Activated naive CD8-positive, alpha-beta T cell treated with anti-CD3 and anti-CD28 coated beads, Interleukin-2, amount 50 U/mL, for 24 hours (primary cell): ENCODE measurements at regions not wholly inside any gene's neighbourhood (a gene's known extent, or its start where the extent isn't known, plus 50 kb on each side); places are given as distances from the start of the nearest gene placed in this dataset.

Experiments
- ATAC-seq: fragments of 150-1000 bp; cut with Tn5 transposase; one replicate; pipeline ENCODE4 v1.10.0; 2021
- DNase-seq: peaks from one replicate; pipeline ENCODE4 v3.0.0; 2021
- H3K27ac Mint-ChIP-seq: one replicate; pipeline ENCODE4 v1.8.0; 2021; ENCODE audit warnings: mild to moderate bottlenecking, mixed read lengths
- H3K27me3 Mint-ChIP-seq: one replicate; pipeline ENCODE4 v1.8.0; 2021; ENCODE audit warnings: mixed read lengths
- H3K36me3 Mint-ChIP-seq: one replicate; pipeline ENCODE4 v1.8.0; 2021; ENCODE audit warnings: low read depth, mixed read lengths
- H3K4me1 Mint-ChIP-seq: one replicate; pipeline ENCODE4 v1.8.0; 2021; ENCODE audit warnings: mixed read lengths
- H3K4me3 Mint-ChIP-seq: one replicate; pipeline ENCODE4 v1.8.0; 2021; ENCODE audit warnings: mild to moderate bottlenecking, moderate library complexity, mixed read lengths
- H3K9me3 Mint-ChIP-seq: one replicate; pipeline ENCODE4 v1.8.0; 2021; ENCODE audit warnings: mixed read lengths

DNA sequence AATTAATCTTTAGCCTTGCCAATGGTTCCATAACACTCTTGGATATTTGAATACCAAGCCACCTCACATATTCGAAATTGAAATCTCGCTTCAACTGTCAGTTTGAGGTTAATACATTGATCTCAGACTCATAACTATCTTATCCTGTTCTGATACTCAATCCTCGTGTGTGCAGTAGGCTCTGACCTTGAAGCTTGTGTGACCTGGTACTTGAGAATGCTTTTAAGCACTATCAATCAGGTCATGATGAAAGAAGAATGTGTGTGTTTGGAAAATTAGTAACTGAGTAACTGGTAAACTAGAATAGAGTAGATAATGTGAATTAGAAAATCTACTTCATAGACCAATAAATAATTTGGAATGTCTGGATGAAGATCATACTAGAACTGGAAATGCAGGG is 1266.7 kb downstream of the MAT2B start:
- DNase-seq (no peak), ATAC-seq (no peak)
- Mint-ChIP-seq H3K27ac (no peak overlapping the region), H3K4me3 (no peak overlapping the region), H3K27me3 (no peaks in the 10 kb centered on the region), H3K9me3 (peaks cover 18% of the 10 kb centered on the region), H3K4me1 (no peaks in the 10 kb centered on the region), H3K36me3 (no peaks in the 10 kb centered on the region)

DNA sequence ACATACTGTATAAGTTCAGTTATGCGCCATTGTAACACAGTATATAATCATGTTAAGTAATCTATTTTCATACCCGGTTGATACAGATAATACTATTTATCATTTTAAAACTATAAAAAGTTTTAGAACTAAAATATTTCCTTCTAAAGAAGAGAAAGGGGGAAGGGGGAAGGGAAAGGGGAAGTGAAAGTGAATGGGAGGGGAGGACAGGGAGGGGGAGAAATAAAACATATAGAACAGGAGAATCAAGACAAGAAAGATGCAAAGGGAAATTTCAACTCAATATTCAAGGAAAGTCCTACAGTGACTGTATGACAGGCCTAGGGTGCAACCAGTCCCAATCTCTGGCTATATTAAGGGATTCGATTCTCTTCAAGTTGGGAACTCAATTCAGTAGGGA is 1278.8 kb downstream of the MAT2B start:
- Mint-ChIP-seq H3K4me3 (no peak overlapping the region), H3K27ac (no peak overlapping the region), H3K36me3 (no peaks in the 10 kb centered on the region), H3K27me3 (no peaks in the 10 kb centered on the region), H3K4me1 (no peaks in the 10 kb centered on the region), H3K9me3 (no peaks in the 10 kb centered on the region)
- no peak for ATAC-seq
- no peak for DNase-seq

DNA sequence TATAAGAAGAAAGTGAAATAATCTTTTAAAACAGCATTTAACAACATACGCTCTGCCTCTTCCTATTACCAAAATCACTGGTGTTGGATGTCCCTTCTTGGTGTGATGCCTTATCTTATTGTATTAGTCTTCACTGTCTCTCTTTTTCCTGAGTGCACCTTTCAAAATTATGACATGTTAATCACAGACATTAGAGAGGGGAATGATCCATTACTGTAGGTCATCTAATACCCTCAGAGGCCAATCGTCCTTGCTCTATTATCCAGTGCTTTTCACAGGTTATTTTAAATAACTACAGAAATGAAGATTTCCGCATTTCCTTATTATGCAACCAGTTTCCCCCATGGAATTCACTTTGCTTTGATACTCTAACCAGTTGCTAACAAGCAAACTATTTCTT is 1292.7 kb downstream of the MAT2B start:
- no peak for ATAC-seq
- no peaks in the 10 kb centered on the region for H3K4me1 Mint-ChIP-seq

DNA sequence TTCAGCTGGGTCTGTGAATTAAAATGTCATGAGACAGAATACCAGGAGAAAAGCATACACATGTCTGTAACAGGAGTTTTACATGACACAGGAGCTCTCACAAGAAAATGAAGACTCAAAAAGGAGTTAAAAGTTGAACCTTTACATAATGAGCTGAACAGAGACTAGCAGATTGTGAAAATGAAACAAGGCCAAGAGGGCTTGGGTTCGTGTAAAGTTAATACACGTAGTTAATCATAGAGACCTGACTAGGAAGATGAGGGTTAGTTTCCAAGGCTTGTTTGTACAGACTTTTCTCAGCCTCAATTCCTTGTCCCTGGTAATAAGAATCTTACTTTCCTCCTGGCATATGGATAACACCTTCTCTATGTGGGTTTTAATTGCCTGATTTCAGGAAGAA is 1294.0 kb downstream of the MAT2B start:
- no peaks in the 10 kb centered on the region for H3K9me3 Mint-ChIP-seq
- H3K27ac Mint-ChIP-seq: no peak overlapping the region
- DNase-seq (no peak), ATAC-seq (no peak)
- H3K4me1 Mint-ChIP-seq: no peaks in the 10 kb centered on the region
- H3K27me3 Mint-ChIP-seq: no peaks in the 10 kb centered on the region
- H3K36me3 Mint-ChIP-seq: no peaks in the 10 kb centered on the region
- H3K4me3 Mint-ChIP-seq: no peak overlapping the region

More for the DNA sequence above, 1292.7 kb downstream of the MAT2B start:
- Mint-ChIP-seq H3K9me3 (no peaks in the 10 kb centered on the region), H3K4me3 (no peak overlapping the region), H3K27me3 (no peaks in the 10 kb centered on the region), H3K27ac (no peak overlapping the region), H3K36me3 (no peaks in the 10 kb centered on the region)
- no peak for DNase-seq

DNA sequence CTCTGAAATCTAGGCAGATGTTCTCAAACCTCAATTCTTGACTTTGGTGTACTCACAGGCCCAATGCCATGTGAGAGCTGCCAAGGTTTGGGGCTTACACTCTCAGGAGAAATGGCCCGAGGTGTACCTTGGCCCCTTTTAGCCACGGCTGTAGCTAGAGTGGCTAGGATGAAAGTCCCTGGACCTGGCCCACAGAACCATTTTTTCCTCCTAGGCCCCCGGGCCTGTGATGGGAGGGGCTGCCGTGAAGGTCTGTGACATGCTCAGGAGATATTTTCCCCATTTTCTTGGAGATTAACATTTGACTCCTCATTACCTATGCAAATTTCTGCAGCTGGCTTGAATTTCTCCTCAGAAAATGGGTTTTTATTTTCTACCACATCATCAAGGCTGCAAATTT is 1296.5 kb downstream of the MAT2B start:
- no peaks in the 10 kb centered on the region for H3K9me3 Mint-ChIP-seq
- DNase-seq (no peak), ATAC-seq (no peak)
- H3K27me3 Mint-ChIP-seq: no peaks in the 10 kb centered on the region
- H3K4me1 Mint-ChIP-seq: no peaks in the 10 kb centered on the region
- no peak overlapping the region for H3K4me3 Mint-ChIP-seq
- no peak overlapping the region for H3K27ac Mint-ChIP-seq
- no peaks in the 10 kb centered on the region for H3K36me3 Mint-ChIP-seq

DNA sequence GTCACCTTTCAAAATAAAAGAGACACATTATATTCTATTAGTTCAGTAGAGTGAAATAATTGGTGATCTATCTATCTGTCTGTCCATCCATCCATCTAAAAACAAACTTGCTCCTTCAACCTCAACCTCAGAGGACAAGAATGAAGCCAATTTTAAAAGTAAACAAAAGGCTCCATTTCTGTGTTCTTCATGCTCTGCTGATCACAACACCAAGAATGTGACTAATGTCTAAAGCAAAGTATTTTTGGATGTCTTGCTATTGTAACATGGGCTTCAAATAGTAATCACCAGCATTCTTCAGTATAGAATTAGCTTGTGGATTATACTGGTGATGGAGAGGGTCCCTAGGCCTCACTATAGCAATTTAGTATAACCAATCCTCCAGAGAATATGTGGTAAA is 1304.4 kb downstream of the MAT2B start:
- Mint-ChIP-seq H3K27me3 (no peaks in the 10 kb centered on the region), H3K36me3 (no peaks in the 10 kb centered on the region), H3K9me3 (no peaks in the 10 kb centered on the region), H3K27ac (no peak overlapping the region), H3K4me1 (no peaks in the 10 kb centered on the region), H3K4me3 (no peak overlapping the region)
- ATAC-seq (no peak), DNase-seq (no peak)

DNA sequence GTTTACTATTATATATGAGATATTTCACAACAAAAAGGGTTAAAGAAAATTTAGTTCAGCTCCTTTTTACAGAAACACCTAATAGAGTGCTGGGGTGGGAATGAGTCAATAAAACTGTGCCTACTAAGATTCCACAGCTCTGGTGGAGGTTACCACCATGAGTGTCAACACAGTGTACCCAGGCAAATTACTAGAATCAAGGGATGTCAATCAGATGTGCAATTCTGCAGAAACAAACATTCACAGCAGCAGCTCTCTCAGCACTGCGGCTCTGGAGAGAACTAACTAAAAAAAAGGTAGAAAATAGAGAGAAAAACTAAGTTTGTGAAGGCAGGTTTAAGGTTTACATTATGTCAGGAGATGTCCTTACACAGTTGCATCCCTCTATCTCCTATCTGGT is 1313.0 kb downstream of the MAT2B start:
- H3K27ac Mint-ChIP-seq: no peak overlapping the region
- no peaks in the 10 kb centered on the region for H3K27me3 Mint-ChIP-seq
- H3K36me3 Mint-ChIP-seq: no peaks in the 10 kb centered on the region
- no peak overlapping the region for H3K4me3 Mint-ChIP-seq
- H3K4me1 Mint-ChIP-seq: no peaks in the 10 kb centered on the region
- ATAC-seq: no peak
- peaks cover 3% of the 10 kb centered on the region for H3K9me3 Mint-ChIP-seq
- DNase-seq: no peak

DNA sequence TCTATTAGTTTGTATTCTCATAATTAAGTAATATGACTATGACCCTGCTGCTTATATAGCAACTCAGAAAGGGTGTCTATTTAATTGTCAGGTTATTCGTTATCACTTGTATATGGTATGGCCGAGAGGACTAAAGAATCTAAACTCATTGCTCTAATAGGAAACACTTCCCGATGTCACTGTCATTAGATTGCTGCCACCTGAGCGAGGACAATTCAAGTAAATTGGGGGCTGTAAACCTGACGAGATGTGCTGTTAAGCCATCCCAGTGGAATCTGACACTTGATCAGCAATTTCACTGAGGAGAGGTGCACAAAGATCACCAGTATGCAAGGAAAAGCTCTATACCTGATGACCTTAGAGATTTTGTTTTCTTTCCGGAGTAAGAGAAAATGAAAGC is 1319.3 kb downstream of the MAT2B start:
- Mint-ChIP-seq H3K4me3 (no peak overlapping the region), H3K27ac (no peak overlapping the region), H3K27me3 (no peaks in the 10 kb centered on the region), H3K36me3 (no peaks in the 10 kb centered on the region), H3K4me1 (no peaks in the 10 kb centered on the region), H3K9me3 (peaks cover 4% of the 10 kb centered on the region)
- ATAC-seq (no peak), DNase-seq (no peak)

DNA sequence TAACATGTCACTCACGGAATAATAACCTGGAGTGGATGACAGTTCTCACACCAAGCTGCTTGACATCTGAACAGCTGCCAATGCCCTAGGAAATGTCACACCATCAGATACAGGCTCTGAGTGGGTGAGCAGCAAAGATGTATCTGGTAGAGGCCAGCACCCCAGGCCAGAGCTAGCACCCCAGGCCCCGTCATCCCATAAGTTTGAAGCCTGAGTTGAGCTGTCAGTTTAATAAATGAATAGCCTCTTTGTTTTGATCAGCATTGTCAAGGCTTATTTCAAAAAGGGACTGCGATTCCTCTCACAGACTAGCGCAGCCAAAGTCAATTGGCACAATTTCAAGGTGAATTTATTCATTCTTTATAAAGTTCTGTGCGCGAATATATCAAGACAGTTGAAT is 1327.1 kb downstream of the MAT2B start:
- H3K9me3 Mint-ChIP-seq: peaks cover 4% of the 10 kb centered on the region
- H3K36me3 Mint-ChIP-seq: no peaks in the 10 kb centered on the region
- H3K4me1 Mint-ChIP-seq: no peaks in the 10 kb centered on the region
- H3K4me3 Mint-ChIP-seq: no peak overlapping the region
- H3K27ac Mint-ChIP-seq: no peak overlapping the region
- DNase-seq (no peak), ATAC-seq (no peak)
- H3K27me3 Mint-ChIP-seq: no peaks in the 10 kb centered on the region

DNA sequence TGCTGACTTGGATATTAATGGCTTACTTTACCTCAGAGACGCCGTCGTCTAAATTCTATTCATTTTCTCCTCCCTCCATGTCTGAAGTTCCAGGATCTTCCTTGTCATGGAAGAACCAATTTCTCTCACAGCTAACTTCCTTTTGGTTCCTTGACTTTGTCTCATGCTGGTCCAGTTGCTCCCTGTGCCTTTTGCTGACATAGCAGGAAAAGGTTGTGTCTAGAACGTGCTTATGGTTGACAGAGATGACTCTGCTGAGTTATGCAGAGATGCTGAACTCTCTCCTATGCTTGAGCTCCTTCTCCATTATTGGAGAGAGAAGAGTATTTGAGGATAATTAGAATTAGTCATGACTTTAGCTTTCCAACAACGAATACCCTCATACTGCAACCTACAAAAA is 1338.9 kb downstream of the MAT2B start:
- ATAC-seq: no peak
- H3K4me1 Mint-ChIP-seq: no peaks in the 10 kb centered on the region

DNA sequence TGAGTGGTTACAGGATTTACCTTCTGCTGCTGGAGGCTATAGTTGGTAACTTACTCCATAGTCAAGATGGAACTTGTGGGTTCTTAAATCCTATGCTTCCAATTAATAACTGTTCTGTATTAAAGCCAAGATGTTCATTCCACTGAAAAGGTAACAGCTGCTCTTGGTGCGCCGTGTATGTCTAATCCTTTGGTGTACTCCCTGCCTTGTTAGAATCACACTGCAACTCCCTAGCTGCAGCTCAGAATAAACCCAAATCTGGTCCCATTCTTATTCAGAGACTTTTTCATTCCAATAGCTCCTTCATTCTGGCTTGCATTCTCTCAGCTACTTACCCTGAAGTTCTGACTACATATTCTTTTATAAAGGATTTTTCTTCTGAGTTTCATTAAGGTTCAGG is 1355.5 kb downstream of the MAT2B start:
- Mint-ChIP-seq H3K27ac (no peak overlapping the region), H3K4me1 (no peaks in the 10 kb centered on the region), H3K27me3 (no peaks in the 10 kb centered on the region), H3K9me3 (peaks cover 14% of the 10 kb centered on the region), H3K4me3 (no peak overlapping the region), H3K36me3 (no peaks in the 10 kb centered on the region)
- DNase-seq: no peak
- no peak for ATAC-seq

More for the DNA sequence above, 1338.9 kb downstream of the MAT2B start:
- Mint-ChIP-seq H3K27me3 (no peaks in the 10 kb centered on the region), H3K27ac (no peak overlapping the region), H3K9me3 (no peaks in the 10 kb centered on the region), H3K4me3 (no peak overlapping the region), H3K36me3 (no peaks in the 10 kb centered on the region)
- no peak for DNase-seq

DNA sequence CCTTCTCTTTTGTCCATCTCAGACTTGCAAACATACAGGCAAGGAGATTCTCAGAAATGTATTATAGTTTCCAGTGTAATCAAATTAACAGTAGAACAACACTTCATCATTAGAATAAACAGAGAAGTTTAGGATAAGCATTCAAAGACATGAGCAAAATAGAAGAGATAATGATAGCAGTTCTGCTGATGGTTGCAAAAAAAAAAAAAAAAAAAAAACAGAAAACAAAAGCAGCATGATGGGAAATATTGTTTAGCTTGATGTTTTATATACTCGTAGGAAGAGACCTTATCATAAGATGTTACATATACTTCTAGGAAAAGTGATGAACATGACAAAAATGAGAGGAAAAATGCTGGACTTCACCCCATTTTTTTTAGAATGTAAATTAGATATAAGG is 1356.2 kb downstream of the MAT2B start:
- no peak for DNase-seq
- Mint-ChIP-seq H3K4me1 (no peaks in the 10 kb centered on the region), H3K4me3 (no peak overlapping the region), H3K27me3 (no peaks in the 10 kb centered on the region), H3K9me3 (peaks cover 14% of the 10 kb centered on the region), H3K36me3 (no peaks in the 10 kb centered on the region), H3K27ac (no peak overlapping the region)
- no peak for ATAC-seq

DNA sequence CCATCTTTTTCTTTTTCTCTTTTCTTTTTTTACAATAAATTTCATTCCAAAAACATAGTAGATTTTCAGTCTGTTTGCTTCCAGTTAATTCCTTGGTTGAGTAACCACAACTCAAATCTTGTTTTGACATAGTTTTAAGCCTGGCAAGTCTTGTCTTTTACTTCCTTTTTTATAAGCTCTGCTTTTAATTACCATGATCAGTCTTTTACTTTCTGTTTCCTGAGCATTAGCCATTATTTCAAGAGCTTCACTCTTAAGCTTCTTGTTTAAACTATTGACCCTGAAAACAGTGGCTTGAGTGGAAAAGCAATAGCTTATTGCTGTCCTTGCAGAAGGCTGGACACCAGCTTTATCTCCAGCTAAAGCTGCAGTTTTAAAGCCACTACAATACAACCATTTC is 1363.3 kb downstream of the MAT2B start:
- Mint-ChIP-seq H3K36me3 (no peaks in the 10 kb centered on the region), H3K27ac (no peak overlapping the region), H3K4me3 (no peak overlapping the region), H3K4me1 (no peaks in the 10 kb centered on the region), H3K27me3 (no peaks in the 10 kb centered on the region), H3K9me3 (peaks cover 10% of the 10 kb centered on the region)
- DNase-seq (no peak), ATAC-seq (no peak)

DNA sequence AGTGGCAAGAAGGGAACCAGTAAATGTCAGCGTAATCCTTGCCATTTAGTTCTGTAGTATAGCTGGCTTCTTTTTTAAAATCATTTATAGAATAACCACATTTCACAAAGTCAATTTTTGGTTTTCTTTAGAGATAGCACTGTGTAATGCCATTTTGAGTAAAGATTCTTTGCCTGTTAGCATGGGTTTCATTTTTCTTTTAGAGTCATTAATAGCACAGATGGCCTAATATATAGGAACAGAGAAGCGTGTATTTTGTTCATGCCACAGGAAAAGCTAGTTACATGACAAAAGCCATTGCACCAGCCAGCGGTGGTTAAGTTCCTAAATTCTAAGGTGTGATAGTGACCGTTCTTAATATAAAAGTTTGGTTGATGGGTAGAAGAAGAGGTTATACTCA is 1363.9 kb downstream of the MAT2B start:
- no peak overlapping the region for H3K27ac Mint-ChIP-seq

DNA sequence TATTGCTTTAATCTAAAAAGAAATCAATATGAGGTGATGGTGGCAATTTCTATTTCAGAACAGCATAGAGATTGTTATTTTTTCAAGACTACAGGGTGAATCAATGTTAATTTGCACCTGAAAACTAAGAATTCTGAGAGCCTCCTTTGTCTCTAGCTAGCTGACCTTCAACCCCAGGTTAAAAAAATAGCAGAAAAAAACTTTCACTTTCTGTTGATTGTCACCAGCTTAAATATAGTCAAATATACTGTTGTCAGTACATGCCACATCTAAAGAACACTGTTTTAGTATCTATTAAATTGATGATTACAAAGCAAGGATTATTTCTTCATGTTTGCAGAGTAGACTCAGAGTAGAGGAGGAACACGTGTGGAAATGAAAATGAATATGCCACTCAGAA is 1371.4 kb downstream of the MAT2B start:
- Mint-ChIP-seq H3K27me3 (no peaks in the 10 kb centered on the region), H3K36me3 (peaks cover 2% of the 10 kb centered on the region), H3K27ac (no peak overlapping the region), H3K4me1 (no peaks in the 10 kb centered on the region), H3K9me3 (no peaks in the 10 kb centered on the region), H3K4me3 (no peak overlapping the region)
- ATAC-seq (no peak), DNase-seq (no peak)

More for the DNA sequence above, 1363.9 kb downstream of the MAT2B start:
- H3K27me3 Mint-ChIP-seq: no peaks in the 10 kb centered on the region
- no peak for DNase-seq
- H3K36me3 Mint-ChIP-seq: no peaks in the 10 kb centered on the region
- peaks cover 10% of the 10 kb centered on the region for H3K9me3 Mint-ChIP-seq
- H3K4me1 Mint-ChIP-seq: no peaks in the 10 kb centered on the region
- no peak for ATAC-seq
- no peak overlapping the region for H3K4me3 Mint-ChIP-seq

DNA sequence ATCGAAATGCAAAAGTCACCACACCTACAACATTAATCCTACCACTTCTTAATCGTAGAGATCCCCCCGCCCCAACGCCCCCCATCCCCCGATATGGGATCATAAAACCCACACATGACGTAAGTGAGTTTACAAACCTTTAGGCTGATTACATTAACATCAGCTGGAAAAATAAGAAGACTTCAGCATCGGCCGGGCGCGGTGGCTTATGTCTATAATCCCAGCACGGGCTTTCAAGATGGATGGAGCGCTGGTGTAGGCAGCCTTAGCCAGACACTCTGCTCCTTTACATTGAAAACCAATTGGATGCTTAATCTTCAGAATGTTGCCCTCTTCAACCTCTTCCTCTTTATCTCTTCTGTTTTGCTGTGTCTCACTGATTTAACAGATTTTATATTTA is 1376.0 kb downstream of the MAT2B start:
- Mint-ChIP-seq H3K27me3 (no peaks in the 10 kb centered on the region), H3K36me3 (peaks cover 2% of the 10 kb centered on the region), H3K27ac (no peak overlapping the region), H3K4me3 (no peak overlapping the region), H3K9me3 (peaks cover 4% of the 10 kb centered on the region), H3K4me1 (no peaks in the 10 kb centered on the region)
- ATAC-seq (no peak), DNase-seq (no peak)
